ENCODE measurements at regions not wholly inside any gene's neighbourhood (a gene's known extent, or its start where the extent isn't known, plus 50 kb on each side); places are given as distances from the start of the nearest gene placed in this dataset.

- Histone ChIP-seq H3K4me3 (no peak overlapping the region), H3K27ac (peak overlapping the region in 1 of 3 donors; percentile 2), H3K27me3 (no peaks in the 10 kb centered on the region), H3K9me3 (no peaks in the 10 kb centered on the region), H3K36me3 (no peaks in the 10 kb centered on the region), H3K4me1 (no peaks in the 10 kb centered on the region)
- no peak for ATAC-seq
- TF ChIP-seq CTCF (IDR thresholded peaks at IDR 0.05) (no peak), POLR2A (IDR thresholded peaks at IDR 0.05) (no peak)
- DNase-seq: no peak
- intact Hi-C loops (cut with DNase I): no loop called here
- WGBS (ENCODE audit: insufficient coverage, low coverage, low lambda C conversion rate, missing lambda C conversion rate): 67% methylated on average over 2 of the region's 2 CpGs
Observed at GRCh38 chr7:25619381-25619780, 391.1 kb upstream of the NPVF start.

GRCh38 chr7:25619963-25620799 is 391.9 kb upstream of the NPVF start:
- TF ChIP-seq POLR2A (IDR thresholded peaks at IDR 0.05) (no peak), CTCF (IDR thresholded peaks at IDR 0.05) (no peak)
- intact Hi-C loops (cut with DNase I): no loop called here
- H3K4me3 ChIP-seq: no peak overlapping the region
- H3K9me3 ChIP-seq: no peaks in the 10 kb centered on the region
- whole genome bisulfite sequencing (ENCODE audit: insufficient coverage, low coverage, low lambda C conversion rate, missing lambda C conversion rate): 49% methylated on average over 8 of the region's 8 CpGs
- ATAC-seq (peak in 3 of 4 donors; percentile 45 to 75 (median 53)), DNase-seq (no peak)
- no peaks in the 10 kb centered on the region for H3K4me1 ChIP-seq
- H3K27me3 ChIP-seq: no peaks in the 10 kb centered on the region
- H3K36me3 ChIP-seq: no peaks in the 10 kb centered on the region
- H3K27ac ChIP-seq: no peak overlapping the region

GRCh38 chr7:25621993-25622392 is 393.7 kb upstream of the NPVF start:
- TF ChIP-seq POLR2A (IDR thresholded peaks at IDR 0.05): no peak
- Histone ChIP-seq H3K36me3 (no peaks in the 10 kb centered on the region), H3K27ac (no peak overlapping the region)

GRCh38 chr7:25622695-25623094 is 394.4 kb upstream of the NPVF start:
- H3K27me3 ChIP-seq: no peaks in the 10 kb centered on the region
- no peak overlapping the region for H3K4me3 ChIP-seq
- WGBS (ENCODE audit: insufficient coverage, low coverage, low lambda C conversion rate, missing lambda C conversion rate): 35% methylated on average over 3 of the region's 3 CpGs
- no peaks in the 10 kb centered on the region for H3K36me3 ChIP-seq
- intact Hi-C loops (cut with DNase I): no loop called here
- H3K27ac ChIP-seq: no peak overlapping the region
- H3K4me1 ChIP-seq: no peaks in the 10 kb centered on the region
- DNase-seq (no peak), ATAC-seq (no peak)
- no peaks in the 10 kb centered on the region for H3K9me3 ChIP-seq
- TF ChIP-seq CTCF (IDR thresholded peaks at IDR 0.05) (no peak), POLR2A (IDR thresholded peaks at IDR 0.05) (no peak)

More at GRCh38 chr7:25621993-25622392, 393.7 kb upstream of the NPVF start:
- no peak for DNase-seq
- ATAC-seq: no peak
- intact Hi-C loops (cut with DNase I): no loop called here
- no peak overlapping the region for H3K4me3 ChIP-seq
- no peaks in the 10 kb centered on the region for H3K27me3 ChIP-seq
- no peaks in the 10 kb centered on the region for H3K9me3 ChIP-seq
- H3K4me1 ChIP-seq: no peaks in the 10 kb centered on the region
- WGBS (ENCODE audit: insufficient coverage, low coverage, low lambda C conversion rate, missing lambda C conversion rate): 58% methylated on average over 2 of the region's 2 CpGs

GRCh38 chr7:25624051-25624450 is 395.8 kb upstream of the NPVF start:
- H3K4me1 ChIP-seq: no peaks in the 10 kb centered on the region
- H3K27me3 ChIP-seq: no peaks in the 10 kb centered on the region
- H3K9me3 ChIP-seq: no peaks in the 10 kb centered on the region
- no peaks in the 10 kb centered on the region for H3K36me3 ChIP-seq
- ATAC-seq (no peak), DNase-seq (no peak)
- 74% methylated on average over 3 of the region's 3 CpGs for WGBS (ENCODE audit: insufficient coverage, low coverage, low lambda C conversion rate, missing lambda C conversion rate)
- no peak for TF ChIP-seq POLR2A (IDR thresholded peaks at IDR 0.05)
- no peak for TF ChIP-seq CTCF (IDR thresholded peaks at IDR 0.05)
- no peak overlapping the region for H3K4me3 ChIP-seq
- intact Hi-C loops (cut with DNase I): no loop called here
- no peak overlapping the region for H3K27ac ChIP-seq
